HUES64 (cell line): ENCODE measurements at regions not wholly inside any gene's neighbourhood (a gene's known extent, or its start where the extent isn't known, plus 50 kb on each side); places are given as distances from the start of the nearest gene placed in this dataset.

Source experiments
- H3K27ac ChIP-seq: 2 replicates; pipeline ENCODE4 v1.7.0; 2013; ENCODE audit warnings: low read depth, low read length, inconsistent platforms
- H3K27me3 ChIP-seq: 2 replicates; pipeline ENCODE4 v1.6.1; 2013; ENCODE audit warnings: mild to moderate bottlenecking, low read length; ENCODE audit not compliant: insufficient read depth
- H3K36me3 ChIP-seq: 2 replicates; pipeline ENCODE4 v1.6.1; 2013; ENCODE audit warnings: mild to moderate bottlenecking, low read length; ENCODE audit not compliant: insufficient read depth
- H3K4me1 ChIP-seq: 2 replicates; pipeline ENCODE4 v1.6.1; 2013; ENCODE audit warnings: mild to moderate bottlenecking, low read length, moderate library complexity; ENCODE audit not compliant: insufficient read depth
- H3K4me3 ChIP-seq: 2 replicates; pipeline ENCODE4 v1.5.1; 2013; ENCODE audit warnings: mild to moderate bottlenecking, low read length, moderate library complexity
- H3K9ac ChIP-seq: 2 replicates; pipeline ENCODE4 v1.6.1; 2013; ENCODE audit warnings: mild to moderate bottlenecking, low read depth, low read length
- H3K9me3 ChIP-seq: 2 replicates; pipeline ENCODE4 v1.6.1; 2013; ENCODE audit warnings: low read depth, low read length; ENCODE audit not compliant: insufficient read depth
- WGBS: fragments of 150-250, 120-280 bp; methylation state at CpG from one replicate; pipeline ENCODE4 v1.1.7; 2013; ENCODE audit warnings: missing lambda C conversion rate; 5-methylcytosine and 5-hydroxymethylcytosine counted together

DNA sequence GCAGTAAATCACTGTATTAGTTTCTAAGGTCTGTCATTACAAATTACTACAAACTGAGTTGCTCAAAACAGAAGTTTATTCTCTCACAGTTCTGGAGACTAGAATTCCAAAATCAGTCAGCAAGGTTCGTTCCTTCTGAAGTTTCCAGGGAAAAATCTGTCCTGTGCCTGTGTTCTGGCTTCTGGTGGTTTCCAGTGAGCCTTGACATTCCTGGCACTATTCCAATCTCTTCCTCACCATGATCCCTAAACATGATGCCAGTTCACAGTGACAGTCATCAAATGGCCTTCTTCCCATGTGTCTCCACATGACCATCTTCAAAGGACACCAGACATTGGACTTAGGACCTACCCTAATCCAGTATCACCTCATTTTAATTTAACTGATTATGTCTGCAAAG is 351.4 kb downstream of the PLK2 start:
- Histone ChIP-seq H3K4me3 (no peak overlapping the region), H3K9ac (no peak overlapping the region), H3K36me3 (no peaks in the 10 kb centered on the region), H3K27ac (no peak overlapping the region), H3K9me3 (no peaks in the 10 kb centered on the region), H3K4me1 (no peaks in the 10 kb centered on the region), H3K27me3 (no peaks in the 10 kb centered on the region)
- 98% methylated on average over 1 of the region's 1 CpG for WGBS

DNA sequence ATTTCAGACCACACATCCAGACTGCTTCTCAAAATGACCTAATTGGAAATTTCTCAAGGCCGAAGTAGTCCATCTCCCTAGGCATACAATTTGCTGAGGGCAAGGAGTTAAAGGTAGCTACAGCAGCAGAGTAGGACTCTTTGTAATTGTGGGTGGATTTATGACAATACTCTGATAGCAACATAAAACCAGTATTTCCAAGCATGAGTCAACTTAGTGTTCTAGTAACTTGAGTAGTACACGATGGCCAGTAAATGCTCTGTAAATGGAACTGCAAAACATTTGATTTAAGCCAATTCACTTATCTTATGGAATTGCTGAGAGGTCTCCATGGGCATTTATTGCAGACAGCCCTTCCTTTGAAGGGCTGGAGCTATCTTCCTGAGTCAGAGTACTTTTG is 352.2 kb downstream of the PLK2 start:
- H3K27ac ChIP-seq, result no peak overlapping the region
- no peaks in the 10 kb centered on the region for H3K27me3 ChIP-seq
- H3K9me3 ChIP-seq, result no peaks in the 10 kb centered on the region
- H3K36me3 ChIP-seq, result no peaks in the 10 kb centered on the region
- WGBS, result 96% methylated on average over 2 of the region's 2 CpGs
- H3K4me1 ChIP-seq, result no peaks in the 10 kb centered on the region
- no peak overlapping the region for H3K4me3 ChIP-seq
- H3K9ac ChIP-seq, result no peak overlapping the region

DNA sequence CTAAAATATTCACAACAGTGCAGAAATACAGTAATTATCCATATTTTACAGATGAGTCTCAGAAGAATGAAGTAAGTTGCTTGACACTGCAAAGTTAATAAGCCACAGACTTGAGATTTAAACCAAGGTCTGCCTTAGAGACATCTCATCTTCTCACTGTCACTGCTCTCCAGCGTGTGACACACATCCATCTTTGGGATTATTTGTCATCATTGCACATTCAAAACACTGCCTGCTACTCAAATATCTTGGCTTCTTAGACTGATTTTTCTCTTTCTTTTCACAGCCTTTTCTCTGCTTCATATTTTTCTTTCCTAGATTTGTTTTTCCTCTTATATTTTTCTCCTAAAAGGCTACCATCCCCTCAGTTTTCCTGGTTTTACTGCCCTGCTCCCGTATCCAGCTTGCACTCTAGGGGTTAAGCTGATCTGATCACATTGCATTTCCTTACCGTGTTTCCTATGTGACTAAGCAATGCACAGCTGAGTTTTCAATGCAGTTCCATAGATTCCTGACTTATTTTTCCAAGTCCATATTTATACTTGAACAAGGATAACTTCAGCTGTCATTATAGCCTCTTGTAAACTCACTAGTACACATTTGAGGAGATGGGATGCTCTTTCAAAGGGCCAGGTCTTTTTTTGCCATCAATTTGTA is 353.0 kb downstream of the PLK2 start:
- H3K9ac ChIP-seq, result no peak overlapping the region
- no peaks in the 10 kb centered on the region for H3K27me3 ChIP-seq
- no peaks in the 10 kb centered on the region for H3K4me1 ChIP-seq
- no peaks in the 10 kb centered on the region for H3K36me3 ChIP-seq
- WGBS, result 85% methylated on average over 3 of the region's 3 CpGs
- H3K4me3 ChIP-seq, result no peak overlapping the region
- H3K27ac ChIP-seq, result no peak overlapping the region
- H3K9me3 ChIP-seq, result no peaks in the 10 kb centered on the region

DNA sequence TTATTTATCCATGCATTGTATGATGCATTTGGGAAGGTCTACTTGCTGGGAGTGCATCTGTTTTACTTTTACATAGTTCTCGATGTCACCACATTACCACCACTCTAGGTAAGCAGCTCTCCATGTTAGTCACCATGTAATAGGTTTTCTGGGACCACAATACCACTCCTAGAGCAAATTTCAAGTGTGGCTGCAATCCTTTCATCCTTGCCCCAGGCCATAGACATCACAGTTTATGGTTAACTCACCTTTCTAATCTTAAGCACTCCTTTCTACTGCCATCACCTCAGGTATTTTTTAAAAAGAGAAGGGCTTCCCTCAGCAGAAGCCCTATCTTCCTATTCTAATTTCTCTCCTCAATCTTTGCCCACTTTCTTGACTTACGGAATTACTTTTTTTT is 354.1 kb downstream of the PLK2 start:
- H3K9me3 ChIP-seq, result no peaks in the 10 kb centered on the region
- WGBS, result 96% methylated on average over 2 of the region's 2 CpGs
- no peaks in the 10 kb centered on the region for H3K27me3 ChIP-seq

DNA sequence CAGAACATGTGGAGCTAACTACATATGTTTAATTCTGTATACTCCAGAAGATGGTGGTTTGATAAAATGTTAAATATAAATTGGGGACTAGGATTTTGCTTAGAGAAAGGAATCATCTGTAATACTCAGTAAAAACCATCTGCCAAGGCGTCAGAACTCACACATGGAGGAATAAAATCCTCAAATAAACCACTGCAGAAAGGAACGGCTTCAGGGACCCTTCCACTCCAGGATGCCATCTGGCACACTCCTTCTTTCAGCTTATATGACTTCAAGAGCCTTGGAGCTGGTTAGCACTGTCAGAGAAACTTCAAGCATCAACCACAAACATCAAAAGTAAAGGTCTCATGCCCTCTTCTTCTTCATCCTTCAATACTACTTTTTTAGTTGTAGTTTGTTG is 360.6 kb downstream of the PLK2 start:
- Histone ChIP-seq H3K36me3 (no peaks in the 10 kb centered on the region), H3K9ac (no peak overlapping the region), H3K4me3 (no peak overlapping the region), H3K27me3 (no peaks in the 10 kb centered on the region), H3K27ac (no peak overlapping the region), H3K4me1 (no peaks in the 10 kb centered on the region), H3K9me3 (no peaks in the 10 kb centered on the region)
- WGBS, result 93% methylated on average over 2 of the region's 2 CpGs

More for the DNA sequence above, 354.1 kb downstream of the PLK2 start:
- no peaks in the 10 kb centered on the region for H3K4me1 ChIP-seq
- H3K36me3 ChIP-seq, result no peaks in the 10 kb centered on the region
- no peak overlapping the region for H3K4me3 ChIP-seq
- no peak overlapping the region for H3K9ac ChIP-seq
- H3K27ac ChIP-seq, result no peak overlapping the region

DNA sequence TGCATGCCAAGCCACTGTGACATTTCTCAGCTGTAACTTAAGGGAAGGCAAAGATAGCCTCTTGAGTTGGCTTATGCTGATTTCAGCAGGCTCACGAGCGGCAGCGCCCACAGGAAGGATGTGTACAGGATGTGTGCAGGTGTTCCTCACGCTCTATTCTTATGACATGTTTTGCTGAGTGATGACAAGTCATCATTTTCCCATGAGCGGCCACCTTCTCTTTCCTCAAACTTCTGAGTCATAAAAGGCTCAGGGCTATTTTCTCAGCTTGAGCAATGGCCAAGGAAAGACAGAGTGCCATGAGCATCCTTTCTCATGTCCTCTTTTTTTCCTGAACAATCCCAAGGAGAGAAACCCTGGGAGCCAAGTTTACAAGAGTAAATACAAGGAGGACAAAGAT is 365.9 kb downstream of the PLK2 start:
- 95% methylated on average over 5 of the region's 5 CpGs for WGBS

DNA sequence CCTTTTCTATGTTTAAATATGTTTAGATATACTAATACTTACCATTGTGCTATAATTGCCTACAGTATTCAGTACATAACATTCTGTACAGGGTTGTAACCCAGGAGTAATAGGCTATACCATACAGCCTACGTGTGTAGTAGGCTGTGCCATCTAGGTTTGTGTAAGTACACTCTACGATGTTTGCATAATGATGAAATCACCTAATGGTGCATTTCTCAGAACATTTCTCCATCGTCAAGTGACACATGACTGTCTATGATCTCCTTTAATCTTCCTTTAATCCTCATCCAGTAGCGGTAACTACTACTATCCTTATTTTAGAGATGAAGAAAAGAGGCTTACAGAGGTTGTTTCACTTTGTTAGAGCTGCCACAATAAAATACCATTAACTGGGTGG is 369.2 kb downstream of the PLK2 start:
- no peak overlapping the region for H3K4me3 ChIP-seq
- H3K36me3 ChIP-seq, result no peaks in the 10 kb centered on the region
- no peak overlapping the region for H3K9ac ChIP-seq
- no peak overlapping the region for H3K27ac ChIP-seq
- H3K27me3 ChIP-seq, result no peaks in the 10 kb centered on the region
- H3K9me3 ChIP-seq, result no peaks in the 10 kb centered on the region
- no peaks in the 10 kb centered on the region for H3K4me1 ChIP-seq
- WGBS, result 92% methylated on average over 3 of the region's 4 CpGs

More for the DNA sequence above, 365.9 kb downstream of the PLK2 start:
- Histone ChIP-seq H3K36me3 (no peaks in the 10 kb centered on the region), H3K4me1 (no peaks in the 10 kb centered on the region), H3K27me3 (no peaks in the 10 kb centered on the region), H3K27ac (no peak overlapping the region), H3K9me3 (no peaks in the 10 kb centered on the region), H3K9ac (no peak overlapping the region), H3K4me3 (no peak overlapping the region)

DNA sequence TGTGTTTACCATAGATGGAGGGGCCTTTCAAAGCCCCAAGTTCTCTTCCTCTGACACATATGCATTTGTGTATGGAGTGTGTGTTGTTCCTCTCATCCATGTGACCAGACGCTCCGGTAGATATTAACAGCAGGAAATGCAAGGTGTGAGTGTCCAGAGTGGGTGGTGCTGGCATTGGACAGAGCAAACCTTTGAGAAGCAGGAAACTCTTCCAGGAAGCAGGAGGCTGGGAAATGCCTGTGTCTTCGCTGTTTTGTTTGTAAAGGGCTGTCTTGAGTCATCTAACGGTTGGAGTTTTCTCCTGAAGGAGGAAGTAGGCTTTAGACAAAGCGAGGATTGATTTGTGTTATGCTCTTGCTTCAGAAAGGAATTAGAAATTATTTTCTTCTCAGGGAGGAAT is 370.9 kb downstream of the PLK2 start:
- Histone ChIP-seq H3K9me3 (no peaks in the 10 kb centered on the region), H3K27me3 (no peaks in the 10 kb centered on the region), H3K27ac (no peak overlapping the region), H3K4me3 (no peak overlapping the region), H3K36me3 (no peaks in the 10 kb centered on the region), H3K9ac (no peak overlapping the region), H3K4me1 (no peaks in the 10 kb centered on the region)
- 95% methylated on average over 5 of the region's 5 CpGs for WGBS

DNA sequence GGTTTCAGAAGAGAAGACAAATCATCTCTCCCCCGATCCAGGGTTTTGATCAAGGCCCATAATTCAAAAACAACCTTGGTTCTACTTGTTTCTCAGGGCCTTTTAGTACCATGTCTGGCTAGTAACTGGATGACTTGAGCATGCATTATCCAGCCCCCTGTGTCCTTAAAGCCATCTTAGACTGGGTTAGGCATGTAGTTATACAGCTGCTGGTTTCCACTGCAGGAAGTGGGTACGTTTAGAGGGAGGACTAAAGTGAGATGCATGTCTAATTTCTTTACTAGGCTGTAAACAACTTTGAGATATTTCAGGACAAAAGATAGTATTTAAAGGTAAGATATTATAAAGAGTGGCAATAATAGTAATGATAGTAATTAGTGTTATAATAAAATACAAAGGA is 372.0 kb downstream of the PLK2 start:
- Histone ChIP-seq H3K27ac (no peak overlapping the region), H3K4me3 (no peak overlapping the region), H3K4me1 (no peaks in the 10 kb centered on the region), H3K36me3 (no peaks in the 10 kb centered on the region), H3K27me3 (no peaks in the 10 kb centered on the region), H3K9ac (no peak overlapping the region), H3K9me3 (no peaks in the 10 kb centered on the region)
- 87% methylated on average over 2 of the region's 2 CpGs for WGBS

DNA sequence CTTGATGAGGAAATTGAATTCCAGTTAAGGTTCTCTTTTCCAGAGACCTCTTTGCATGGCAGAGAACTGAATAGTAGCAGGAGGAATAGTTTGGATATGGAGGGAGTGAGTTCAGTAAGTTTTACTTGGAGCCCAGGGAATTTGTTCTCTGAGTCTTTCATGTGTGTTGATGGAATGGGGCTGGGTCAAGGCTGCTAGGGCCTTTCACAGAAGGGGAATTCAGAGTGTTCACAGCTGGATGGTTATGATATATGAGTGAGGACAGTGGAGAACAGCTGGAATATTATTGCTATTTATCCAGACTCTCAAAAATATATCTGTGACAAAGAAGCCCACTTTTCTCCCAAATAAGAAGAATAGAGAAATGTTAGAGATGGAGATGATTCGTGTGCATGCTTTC is 372.8 kb downstream of the PLK2 start:
- Histone ChIP-seq H3K9ac (no peak overlapping the region), H3K27me3 (no peaks in the 10 kb centered on the region), H3K9me3 (no peaks in the 10 kb centered on the region), H3K36me3 (no peaks in the 10 kb centered on the region), H3K4me3 (no peak overlapping the region), H3K27ac (no peak overlapping the region), H3K4me1 (no peaks in the 10 kb centered on the region)
- 100% methylated on average over 1 of the region's 1 CpG for WGBS

DNA sequence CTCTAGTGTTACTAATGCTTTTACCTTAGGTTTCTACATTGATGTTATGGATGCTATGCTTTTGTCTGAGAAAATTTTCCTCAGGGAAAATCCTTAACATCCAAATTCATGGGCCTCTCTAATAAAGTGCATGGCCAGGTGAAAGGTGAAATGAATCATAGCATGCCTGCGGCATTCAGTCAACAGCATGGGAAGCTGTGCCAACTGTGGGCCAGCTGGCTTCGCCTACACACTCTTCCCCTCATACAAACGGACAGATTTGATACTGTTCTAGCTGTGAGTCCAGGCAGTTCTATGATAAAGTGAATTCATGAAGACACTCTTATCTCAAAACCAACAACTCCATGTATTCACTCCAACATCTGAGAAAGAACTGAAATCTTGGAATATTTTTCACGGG is 374.1 kb downstream of the PLK2 start:
- no peak overlapping the region for H3K9ac ChIP-seq
- H3K27ac ChIP-seq, result no peak overlapping the region
- H3K27me3 ChIP-seq, result no peaks in the 10 kb centered on the region
- H3K9me3 ChIP-seq, result no peaks in the 10 kb centered on the region
- H3K36me3 ChIP-seq, result no peaks in the 10 kb centered on the region
- H3K4me3 ChIP-seq, result no peak overlapping the region
- WGBS, result 96% methylated on average over 4 of the region's 4 CpGs
- no peaks in the 10 kb centered on the region for H3K4me1 ChIP-seq

DNA sequence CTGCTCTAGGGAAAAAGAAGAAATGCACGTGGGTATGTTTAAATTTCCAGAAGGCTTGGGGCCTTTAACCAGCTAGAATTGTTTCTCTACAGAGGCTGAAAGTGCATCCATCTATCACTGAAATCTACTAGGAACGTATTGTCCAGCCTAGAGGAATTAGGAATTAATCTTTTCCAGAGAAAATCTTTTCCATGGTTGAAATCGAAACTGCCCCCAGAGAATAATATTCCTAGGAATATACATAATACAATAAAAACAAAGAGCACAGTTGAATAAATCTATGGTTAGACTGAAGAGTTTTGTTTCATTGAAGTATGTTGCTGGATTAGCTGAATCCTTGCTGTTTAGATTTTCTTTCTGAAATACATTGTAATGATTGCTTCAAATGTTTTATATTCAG is 378.5 kb downstream of the PLK2 start:
- H3K27ac ChIP-seq, result no peak overlapping the region
- H3K4me3 ChIP-seq, result no peak overlapping the region
- no peaks in the 10 kb centered on the region for H3K36me3 ChIP-seq
- H3K9ac ChIP-seq, result no peak overlapping the region
- no peaks in the 10 kb centered on the region for H3K27me3 ChIP-seq
- 88% methylated on average over 2 of the region's 3 CpGs for WGBS
- peaks cover 4% of the 10 kb centered on the region; the same call in 1 of the 2 replicates for H3K4me1 ChIP-seq
- H3K9me3 ChIP-seq, result no peaks in the 10 kb centered on the region
